Fibroblast of lung (primary cell): ENCODE measurements at regions not wholly inside any gene's neighbourhood (a gene's known extent, or its start where the extent isn't known, plus 50 kb on each side); places are given as distances from the start of the nearest gene placed in this dataset.

ENCODE experiments used
- DNase-seq, 2 donors: peaks; one replicate each; pipeline versions ENCODE4 v3.0.0 to v3.0.0-alpha.2; 2010; ENCODE audit warnings: low read depth in 2 of 2
- H2AFZ ChIP-seq: 2 replicates; pipeline ENCODE4 v1.5.1; 2012; ENCODE audit warnings: low read length, control low read depth, inconsistent platforms
- H3K27ac ChIP-seq: 2 replicates; pipeline ENCODE4 v1.5.1; 2011; ENCODE audit warnings: low read length, control low read depth; ENCODE audit not compliant: insufficient read depth
- H3K27me3 ChIP-seq: 2 replicates; pipeline ENCODE4 v1.5.1; 2011; ENCODE audit warnings: mild to moderate bottlenecking, low read length; ENCODE audit not compliant: control insufficient read depth, insufficient read depth
- H3K36me3 ChIP-seq: 2 replicates; pipeline ENCODE4 v1.5.1; 2011; ENCODE audit warnings: low read length; ENCODE audit not compliant: control insufficient read depth, insufficient read depth
- H3K4me1 ChIP-seq: 2 replicates; pipeline ENCODE4 v1.5.1; 2011; ENCODE audit warnings: low read length; ENCODE audit not compliant: control insufficient read depth, insufficient read depth; ENCODE audit errors: extremely low read depth
- H3K4me2 ChIP-seq: 2 replicates; pipeline ENCODE4 v1.5.1; 2011; ENCODE audit warnings: low read length, control low read depth; ENCODE audit not compliant: insufficient read depth; ENCODE audit errors: extremely low read depth
- H3K4me3 ChIP-seq, 4 experiments: fragments of 200-600 bp in 1 of 4; sonication (generic) in 1 of 4; replicated peaks in 1 of 4; 2 replicates each; pipeline ENCODE4 v1.5.1; 2011 to 2016; ENCODE audit warnings: low read length in 4 of 4, low read depth in 3 of 4, mild to moderate bottlenecking in 3 of 4, control low read depth in 2 of 4, inconsistent platforms in 1 of 4, mixed read lengths in 1 of 4; ENCODE audit not compliant: insufficient read depth in 1 of 4; ENCODE audit errors: control extremely low read depth in 1 of 4
- H3K79me2 ChIP-seq: 2 replicates; pipeline ENCODE4 v1.5.1; 2012; ENCODE audit warnings: mild to moderate bottlenecking, low read length, inconsistent platforms; ENCODE audit not compliant: control insufficient read depth, insufficient read depth
- H3K9ac ChIP-seq: 2 replicates; pipeline ENCODE4 v1.5.1; 2011; ENCODE audit warnings: mild to moderate bottlenecking, low read length, control low read depth; ENCODE audit not compliant: insufficient read depth
- H3K9me3 ChIP-seq: 2 replicates; pipeline ENCODE4 v1.5.1; 2012; ENCODE audit warnings: low read depth, low read length; ENCODE audit not compliant: control insufficient read depth, insufficient read depth
- H4K20me1 ChIP-seq: 2 replicates; pipeline ENCODE4 v1.5.1; 2011; ENCODE audit warnings: low read length; ENCODE audit not compliant: control insufficient read depth, insufficient read depth; ENCODE audit errors: extremely low read depth
- EZH2 ChIP-seq: IDR thresholded peaks from 2 replicates; pipeline ENCODE4 v1.5.1; 2012; ENCODE audit warnings: low read length, control low read depth, mild to moderate bottlenecking; ENCODE audit errors: missing control alignments
- TF ChIP-seq, protein P1 (sequence below), 2 donors: IDR thresholded peaks in 1 of 2; conservative IDR thresholded peaks in 1 of 2; 1 replicate in 1 of 2; 2 replicates in 1 of 2; pipeline ENCODE4 v1.5.1; 2011 to 2012; ENCODE audit warnings: low read length in 2 of 2, control low read depth in 1 of 2, inconsistent platforms in 1 of 2, low read depth in 1 of 2, mild to moderate bottlenecking in 1 of 2

GRCh38 chr14:98101323-98101722 lies 1170.7 kb downstream of the BCL11B start:
- H3K4me3 ChIP-seq, result no peak overlapping the region
- H3K4me2 ChIP-seq, result no peak overlapping the region
- TF ChIP-seq, protein P1, sequence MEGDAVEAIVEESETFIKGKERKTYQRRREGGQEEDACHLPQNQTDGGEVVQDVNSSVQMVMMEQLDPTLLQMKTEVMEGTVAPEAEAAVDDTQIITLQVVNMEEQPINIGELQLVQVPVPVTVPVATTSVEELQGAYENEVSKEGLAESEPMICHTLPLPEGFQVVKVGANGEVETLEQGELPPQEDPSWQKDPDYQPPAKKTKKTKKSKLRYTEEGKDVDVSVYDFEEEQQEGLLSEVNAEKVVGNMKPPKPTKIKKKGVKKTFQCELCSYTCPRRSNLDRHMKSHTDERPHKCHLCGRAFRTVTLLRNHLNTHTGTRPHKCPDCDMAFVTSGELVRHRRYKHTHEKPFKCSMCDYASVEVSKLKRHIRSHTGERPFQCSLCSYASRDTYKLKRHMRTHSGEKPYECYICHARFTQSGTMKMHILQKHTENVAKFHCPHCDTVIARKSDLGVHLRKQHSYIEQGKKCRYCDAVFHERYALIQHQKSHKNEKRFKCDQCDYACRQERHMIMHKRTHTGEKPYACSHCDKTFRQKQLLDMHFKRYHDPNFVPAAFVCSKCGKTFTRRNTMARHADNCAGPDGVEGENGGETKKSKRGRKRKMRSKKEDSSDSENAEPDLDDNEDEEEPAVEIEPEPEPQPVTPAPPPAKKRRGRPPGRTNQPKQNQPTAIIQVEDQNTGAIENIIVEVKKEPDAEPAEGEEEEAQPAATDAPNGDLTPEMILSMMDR (conservative IDR thresholded peaks at IDR 0.05 in 1 of 2, IDR thresholded peaks at IDR 0.05 in 1 of 2; ENCODE audit: low read depth in 1 of 2, low read length in 2 of 2), result no peak
- TF ChIP-seq EZH2, result no peak

GRCh38 chr14:98103705-98104104 lies 1168.3 kb downstream of the BCL11B start:
- H3K27me3 ChIP-seq, result no peaks in the 10 kb centered on the region
- no peaks in the 10 kb centered on the region for H4K20me1 ChIP-seq
- no peak overlapping the region for H2AFZ ChIP-seq
- no peaks in the 10 kb centered on the region for H3K36me3 ChIP-seq
- no peak for DNase-seq
- H3K9me3 ChIP-seq, result no peaks in the 10 kb centered on the region
- TF ChIP-seq EZH2, result no peak
- TF ChIP-seq, protein P1 (conservative IDR thresholded peaks at IDR 0.05 in 1 of 2, IDR thresholded peaks at IDR 0.05 in 1 of 2; ENCODE audit: low read depth in 1 of 2, low read length in 2 of 2), result no peak
- no peak overlapping the region for H3K27ac ChIP-seq
- H3K4me1 ChIP-seq, result no peaks in the 10 kb centered on the region
- H3K9ac ChIP-seq, result no peak overlapping the region
- no peak overlapping the region for H3K4me3 ChIP-seq
- H3K4me2 ChIP-seq, result no peak overlapping the region
- H3K79me2 ChIP-seq, result no peaks in the 10 kb centered on the region

More at GRCh38 chr14:98101323-98101722, 1170.7 kb downstream of the BCL11B start:
- no peak overlapping the region for H2AFZ ChIP-seq
- H3K9me3 ChIP-seq, result no peaks in the 10 kb centered on the region
- H3K27ac ChIP-seq, result no peak overlapping the region
- H3K4me1 ChIP-seq, result no peaks in the 10 kb centered on the region
- no peak overlapping the region for H3K9ac ChIP-seq
- no peak for DNase-seq
- no peaks in the 10 kb centered on the region for H4K20me1 ChIP-seq
- H3K27me3 ChIP-seq, result no peaks in the 10 kb centered on the region
- H3K36me3 ChIP-seq, result no peaks in the 10 kb centered on the region
- no peaks in the 10 kb centered on the region for H3K79me2 ChIP-seq

- no peak overlapping the region for H3K4me3 ChIP-seq
- no peak for DNase-seq
- no peak overlapping the region for H3K27ac ChIP-seq
- no peak overlapping the region for H2AFZ ChIP-seq
- H3K27me3 ChIP-seq, result no peaks in the 10 kb centered on the region
- TF ChIP-seq, protein P1 (conservative IDR thresholded peaks at IDR 0.05 in 1 of 2, IDR thresholded peaks at IDR 0.05 in 1 of 2; ENCODE audit: low read depth in 1 of 2, low read length in 2 of 2), result no peak
- TF ChIP-seq EZH2, result no peak
- no peaks in the 10 kb centered on the region for H3K36me3 ChIP-seq
- no peaks in the 10 kb centered on the region for H3K79me2 ChIP-seq
- H3K4me2 ChIP-seq, result no peak overlapping the region
- no peaks in the 10 kb centered on the region for H3K9me3 ChIP-seq
- no peak overlapping the region for H3K9ac ChIP-seq
- H4K20me1 ChIP-seq, result no peaks in the 10 kb centered on the region
- no peaks in the 10 kb centered on the region for H3K4me1 ChIP-seq
Observed at GRCh38 chr14:98109326-98109725, 1162.7 kb downstream of the BCL11B start.
